HepG2 (cell line): ENCODE measurements at regions not wholly inside any gene's neighbourhood (a gene's known extent, or its start where the extent isn't known, plus 50 kb on each side); places are given as distances from the start of the nearest gene placed in this dataset.

ENCODE experiments used
- ATAC-seq: fragments of 200-7000 bp; cut with Tn5 transposase; 3 replicates; pipeline ENCODE4 v1.9.1; 2020; ENCODE audit warnings: mild to moderate bottlenecking, moderate library complexity
- BruUV-seq: library from RNA; stranded (reverse); fragments of 400-500 nt; replicated peaks from 2 replicates; lab custom pipeline; 2021; lab: Mats Ljungman, UMichigan
- CTCF ChIA-PET: fragments of 300-600 bp; formaldehyde crosslinking; extraction: SDS; loops from one replicate; lab custom pipeline; 2021; ENCODE audit warnings: low total read pairs, inconsistent platforms, low intra/inter-chr PET ratio; lab: Yijun Ruan, JAX
- POLR2A ChIA-PET: fragments of 350-600 bp; sonication (Branson Sonifier 250); formaldehyde crosslinking; loops from one replicate; lab custom pipeline; 2020; ENCODE audit warnings: antibody characterized with exemption, inconsistent platforms; lab: Yijun Ruan, JAX
- DNase-seq: peaks from one replicate; pipeline ENCODE4 v3.0.0-alpha.2; 2015; ENCODE audit warnings: low spot score
- FAIRE-seq: peaks from 3 replicates; lab custom pipeline; 2011; peaks lifted over from hg19 to GRCh38; lab: Jason Lieb, UNC
- H2AFZ ChIP-seq: one replicate; pipeline ENCODE4 v1.6.1; 2011; ENCODE audit warnings: low read length, inconsistent platforms
- H3K27ac ChIP-seq: fragments of 300-600 bp; 3 replicates; pipeline ENCODE4 v1.8.0; 2011; ENCODE audit warnings: mixed run types, mild to moderate bottlenecking, mixed read lengths, low read length, inconsistent platforms; ENCODE audit not compliant: insufficient read depth; ENCODE audit errors: extremely low read length
- H3K27me3 ChIP-seq, 2 experiments: fragments of 200-600 bp in 1 of 2; 2 replicates in 1 of 2; 3 replicates in 1 of 2; pipeline versions ENCODE4 v1.6.0 to v1.8.0; 2011; ENCODE audit warnings: low read length in 2 of 2, mild to moderate bottlenecking in 2 of 2, moderate library complexity in 2 of 2, inconsistent platforms in 1 of 2; ENCODE audit not compliant: insufficient read depth in 2 of 2, control insufficient read depth in 1 of 2
- H3K36me3 ChIP-seq, 2 experiments: fragments of 200-600 bp in 1 of 2; replicated peaks in 1 of 2; 2 replicates in 1 of 2; 3 replicates in 1 of 2; pipeline versions ENCODE4 v1.5.1 to v1.8.0; 2011; ENCODE audit warnings: low read length in 2 of 2, inconsistent platforms in 1 of 2; ENCODE audit not compliant: insufficient read depth in 2 of 2, control insufficient read depth in 1 of 2
- H3K4me1 ChIP-seq: 2 replicates; pipeline ENCODE4 v1.5.1; 2012; ENCODE audit warnings: low read length, inconsistent platforms; ENCODE audit not compliant: insufficient read depth
- H3K4me2 ChIP-seq: 2 replicates; pipeline ENCODE4 v1.6.0; 2011; ENCODE audit warnings: low read depth, low read length, inconsistent platforms
- H3K4me3 ChIP-seq, 3 experiments: fragments of 200-600 bp in 1 of 3; sonication (generic), shearing (Covaris generic) in 1 of 3; replicated peaks in 1 of 3; 2 replicates each; pipeline ENCODE4 v1.5.1; 2011 to 2016; ENCODE audit warnings: low read length in 3 of 3, inconsistent platforms in 2 of 3, low read depth in 2 of 3, mild to moderate bottlenecking in 2 of 3, control low read depth in 1 of 3, mixed read lengths in 1 of 3; ENCODE audit not compliant: insufficient read depth in 1 of 3
- H3K79me2 ChIP-seq: one replicate; pipeline ENCODE4 v1.6.1; 2011; ENCODE audit warnings: low read length, inconsistent platforms; ENCODE audit not compliant: insufficient read depth
- H3K9ac ChIP-seq: 2 replicates; pipeline ENCODE4 v1.6.0; 2011; ENCODE audit warnings: mild to moderate bottlenecking, low read depth, low read length, inconsistent platforms; ENCODE audit not compliant: insufficient read depth
- H3K9me3 ChIP-seq: 2 replicates; pipeline ENCODE4 v1.5.1; 2012; ENCODE audit warnings: mild to moderate bottlenecking, low read length
- H4K20me1 ChIP-seq: 2 replicates; pipeline ENCODE4 v1.6.0; 2011; ENCODE audit warnings: inconsistent platforms, mild to moderate bottlenecking, low read length, moderate library complexity; ENCODE audit not compliant: insufficient read depth
- ETV5 ChIP-seq: IDR thresholded peaks from 2 replicates; pipeline ENCODE4 v1.6.1; 2018; ENCODE audit warnings: missing biosample characterization, missing genetic modification reagents, inconsistent platforms, borderline replicate concordance
- PCBP2 ChIP-seq: fragments of 200-400 bp; formaldehyde crosslinking; optimal IDR thresholded peaks from 2 replicates; pipeline ENCODE3; 2018; ENCODE audit warnings: low read length, low read depth; ENCODE audit not compliant: poor library complexity, severe bottlenecking
- SETDB1 ChIP-seq: sonication (generic); formaldehyde crosslinking; IDR thresholded peaks from 2 replicates; pipeline ENCODE4 v1.5.1; 2020; ENCODE audit warnings: missing genetic modification reagents, mild to moderate bottlenecking, borderline replicate concordance
- ZMYM2 ChIP-seq: sonication (generic); formaldehyde crosslinking; IDR thresholded peaks from 2 replicates; pipeline ENCODE4 v1.8.0; 2022; ENCODE audit warnings: mild to moderate bottlenecking, missing genetic modification reagents
- ZNF264 ChIP-seq: sonication (generic); formaldehyde crosslinking; IDR thresholded peaks from 2 replicates; pipeline ENCODE4 v1.4.0; 2020; ENCODE audit warnings: missing genetic modification reagents
- ZNF678 ChIP-seq: sonication (generic); formaldehyde crosslinking; IDR thresholded peaks from 2 replicates; pipeline ENCODE4 v1.4.0; 2020; ENCODE audit warnings: mild to moderate bottlenecking, missing genetic modification reagents
- ZNF879 ChIP-seq: sonication (generic); formaldehyde crosslinking; IDR thresholded peaks from 2 replicates; pipeline ENCODE4 v1.8.1; 2023; ENCODE audit warnings: missing genetic modification reagents
- WGBS: methylation state at CpG from one replicate; pipeline ENCODE4 v1.1.6; 2017; ENCODE audit warnings: low lambda C conversion rate; 5-methylcytosine and 5-hydroxymethylcytosine counted together
- in situ Hi-C: cut with HindIII; loops from 2 replicates; pipeline ENCODE4 v1.10.0; 2017; ENCODE audit warnings: low pct_unique_long_range_greater_than_20kb; ENCODE audit not compliant: extremely low pct_ligation_motif_present
- intact Hi-C: fragments of 100-400 bp; cut with micrococcal nuclease; formaldehyde crosslinking; loops from one replicate; pipeline ENCODE4 v1.10.0; 2022; ENCODE audit not compliant: unreplicated experiment
- TF ChIP-seq, protein P1 (sequence below), 2 experiments: sonication (generic) in 1 of 2; formaldehyde crosslinking in 1 of 2; IDR thresholded peaks; 2 replicates each; pipeline versions ENCODE4 v1.4.0 to v1.6.1; 2016 to 2020; ENCODE audit warnings: borderline replicate concordance in 1 of 2, low read depth in 1 of 2, mild to moderate bottlenecking in 1 of 2, missing genetic modification reagents in 1 of 2
- TF ChIP-seq, protein P2 (sequence below): sonication (generic); formaldehyde crosslinking; IDR thresholded peaks from 2 replicates; pipeline ENCODE4 v1.4.0; 2020; ENCODE audit warnings: missing genetic modification reagents, borderline replicate concordance

DNA sequence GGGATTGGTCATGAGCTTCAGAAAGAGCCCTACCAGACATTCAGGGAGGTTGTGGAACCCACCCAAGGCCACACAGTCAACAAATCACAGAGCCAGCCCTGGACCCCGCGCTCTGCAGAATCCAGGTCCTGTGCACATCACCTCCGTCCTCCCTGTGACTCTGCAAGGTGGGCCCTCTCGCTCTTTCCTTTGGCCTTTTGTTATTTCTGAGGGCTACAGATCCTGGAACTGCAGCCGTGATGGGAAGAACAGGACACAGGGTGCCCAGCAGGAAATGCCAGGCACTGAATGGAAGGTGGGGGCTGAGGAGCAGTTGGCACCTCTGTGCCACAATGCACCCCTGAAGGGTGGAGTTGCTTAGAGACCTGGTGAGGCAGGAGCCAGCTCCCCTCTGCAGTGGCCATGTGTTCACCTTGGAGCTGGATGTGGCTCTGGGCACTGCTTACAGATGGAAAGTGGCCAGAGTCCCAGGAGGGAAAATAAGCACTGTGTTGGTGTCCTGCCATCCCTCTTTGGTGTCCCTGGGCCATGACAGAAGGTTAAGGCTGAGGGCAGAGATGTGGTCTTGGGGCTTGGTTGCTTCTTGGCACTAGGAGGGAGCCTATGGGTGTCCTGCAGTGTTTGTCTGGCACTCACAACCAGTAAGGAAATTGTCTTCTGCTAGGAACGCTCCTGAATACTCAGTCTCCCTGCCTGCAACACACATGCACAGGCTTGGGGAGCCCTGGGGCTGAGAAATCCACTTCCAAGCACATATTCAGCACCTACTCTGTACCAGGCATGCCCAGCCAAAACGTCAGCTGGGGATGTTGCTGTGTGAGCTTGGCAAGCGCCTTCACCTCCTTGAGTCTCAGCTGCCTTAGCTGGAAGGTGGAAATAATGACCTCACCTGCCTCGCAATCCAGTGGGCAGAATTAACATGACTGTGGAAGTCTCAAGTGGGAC is 98.0 kb upstream of the SLC6A6 start:
- TF ChIP-seq ZNF678 (no peak), SETDB1 (CRISPR knock-in tag) (no peak), ZNF879 (no peak), PCBP2 (no peak), ZMYM2 (CRISPR knock-in tag) (no peak), ETV5 (CRISPR knock-in tag) (no peak), ZNF264 (CRISPR knock-in tag) (no peak)
- TF ChIP-seq, protein P1, sequence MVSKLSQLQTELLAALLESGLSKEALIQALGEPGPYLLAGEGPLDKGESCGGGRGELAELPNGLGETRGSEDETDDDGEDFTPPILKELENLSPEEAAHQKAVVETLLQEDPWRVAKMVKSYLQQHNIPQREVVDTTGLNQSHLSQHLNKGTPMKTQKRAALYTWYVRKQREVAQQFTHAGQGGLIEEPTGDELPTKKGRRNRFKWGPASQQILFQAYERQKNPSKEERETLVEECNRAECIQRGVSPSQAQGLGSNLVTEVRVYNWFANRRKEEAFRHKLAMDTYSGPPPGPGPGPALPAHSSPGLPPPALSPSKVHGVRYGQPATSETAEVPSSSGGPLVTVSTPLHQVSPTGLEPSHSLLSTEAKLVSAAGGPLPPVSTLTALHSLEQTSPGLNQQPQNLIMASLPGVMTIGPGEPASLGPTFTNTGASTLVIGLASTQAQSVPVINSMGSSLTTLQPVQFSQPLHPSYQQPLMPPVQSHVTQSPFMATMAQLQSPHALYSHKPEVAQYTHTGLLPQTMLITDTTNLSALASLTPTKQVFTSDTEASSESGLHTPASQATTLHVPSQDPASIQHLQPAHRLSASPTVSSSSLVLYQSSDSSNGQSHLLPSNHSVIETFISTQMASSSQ (IDR thresholded peaks at IDR 0.05; ENCODE audit: low read depth): no peak
- TF ChIP-seq, protein P1 (CRISPR knock-in tag; IDR thresholded peaks at IDR 0.05; ENCODE audit: borderline replicate concordance): no peak
- TF ChIP-seq, protein P2, sequence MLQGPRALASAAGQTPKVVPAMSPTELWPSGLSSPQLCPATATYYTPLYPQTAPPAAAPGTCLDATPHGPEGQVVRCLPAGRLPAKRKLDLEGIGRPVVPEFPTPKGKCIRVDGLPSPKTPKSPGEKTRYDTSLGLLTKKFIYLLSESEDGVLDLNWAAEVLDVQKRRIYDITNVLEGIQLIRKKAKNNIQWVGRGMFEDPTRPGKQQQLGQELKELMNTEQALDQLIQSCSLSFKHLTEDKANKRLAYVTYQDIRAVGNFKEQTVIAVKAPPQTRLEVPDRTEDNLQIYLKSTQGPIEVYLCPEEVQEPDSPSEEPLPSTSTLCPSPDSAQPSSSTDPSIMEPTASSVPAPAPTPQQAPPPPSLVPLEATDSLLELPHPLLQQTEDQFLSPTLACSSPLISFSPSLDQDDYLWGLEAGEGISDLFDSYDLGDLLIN (CRISPR knock-in tag): no peak
- no peak overlapping the region for H2AFZ ChIP-seq
- WGBS: 35% methylated on average over 8 of the region's 9 CpGs
- H3K4me3 ChIP-seq: no peak overlapping the region
- H3K9me3 ChIP-seq: no peaks in the 10 kb centered on the region
- BruUV-seq: no TSS peak
- peaks cover 6 to 44% of the 10 kb centered on the region in 2 experiments for H3K27me3 ChIP-seq
- FAIRE-seq (no peak), DNase-seq (no peak), ATAC-seq (no peak)
- H3K27ac ChIP-seq: no peak overlapping the region
- no peak overlapping the region for H3K9ac ChIP-seq
- H3K4me1 ChIP-seq: peaks cover 10% of the 10 kb centered on the region; the same call in 1 of the 2 replicates
- H4K20me1 ChIP-seq: no peaks in the 10 kb centered on the region
- intact Hi-C loops (loop anchor here (5.0 kb wide), 1 partner anchor 353 kb away; no protein-coding TSS in a partner anchor), in situ Hi-C loops (no loop called here)
- ChIA-PET POLR2A (no interaction called here), CTCF (no interaction called here)
- no peaks in the 10 kb centered on the region for H3K36me3 ChIP-seq
- H3K4me2 ChIP-seq: no peak overlapping the region
- no peaks in the 10 kb centered on the region for H3K79me2 ChIP-seq
